ENCODE measurements at regions not wholly inside any gene's neighbourhood (a gene's known extent, or its start where the extent isn't known, plus 50 kb on each side); places are given as distances from the start of the nearest gene placed in this dataset.

DNA sequence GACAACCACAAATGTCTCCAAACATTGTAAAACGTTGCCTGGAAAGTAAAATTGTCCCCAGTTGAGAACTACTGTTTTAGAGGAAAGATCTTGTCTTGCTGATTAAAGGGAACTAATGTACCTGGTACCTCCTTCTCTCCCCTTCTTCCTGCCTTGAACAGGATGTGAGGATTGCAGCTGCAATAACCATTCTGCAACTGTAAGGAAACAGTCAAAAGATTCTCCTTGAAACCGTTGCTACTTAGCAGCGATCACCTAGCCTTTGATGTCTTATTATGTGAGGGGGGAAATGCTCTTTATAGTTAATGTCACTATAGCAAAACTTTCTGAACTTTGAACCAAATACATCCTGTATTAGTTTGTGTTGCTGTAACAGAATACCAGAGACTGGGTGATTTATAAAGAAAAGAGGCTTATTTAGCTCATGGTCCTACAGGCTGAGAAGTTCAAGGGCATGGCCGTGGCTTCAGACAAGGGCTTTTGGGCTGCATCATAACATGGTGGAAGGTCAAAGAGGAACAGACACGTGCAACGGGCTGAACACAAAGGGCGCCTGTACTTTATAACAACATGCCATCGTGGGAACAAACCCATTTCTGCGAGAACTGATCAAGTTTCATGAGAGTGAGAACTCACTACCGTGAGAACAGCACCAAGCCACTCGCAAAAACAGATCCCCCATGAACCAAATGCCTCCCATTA is 54.2 kb upstream of the PARD3 start:
- no peak for ATAC-seq (ENCODE audit: low FRiP score in 2 of 2)

DNA sequence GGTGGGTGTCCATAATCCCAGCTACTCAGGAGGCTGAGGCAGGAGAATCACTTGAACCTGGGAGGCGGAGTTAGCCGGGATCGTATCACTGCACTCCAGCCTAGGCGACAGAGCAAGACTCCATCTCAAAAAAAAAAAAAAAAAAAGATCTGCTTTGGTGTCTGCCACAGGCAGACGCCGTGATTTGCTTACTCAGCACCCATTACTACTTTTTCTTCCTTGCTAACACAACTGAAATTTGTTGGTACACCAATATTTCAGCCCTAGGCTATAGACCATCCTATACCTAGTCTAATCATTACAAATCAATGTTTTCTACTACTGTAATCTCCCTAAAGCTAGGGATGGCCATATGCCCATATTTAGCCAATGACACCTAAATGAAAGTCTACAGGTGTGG is 53.5 kb upstream of the PARD3 start:
- H3K4me1 ChIP-seq = peaks cover 0 to 15% (median 13%) of the 10 kb centered on the region in 4 donors
- DNase-seq = no peak
- 87 to 90% methylated on average over 6 of the region's 6 CpGs for WGBS, 2 donors
- H3K4me3 ChIP-seq = no peak overlapping the region
- no peak for ATAC-seq (ENCODE audit: low FRiP score in 2 of 2)
- H3K36me3 ChIP-seq = no peaks in the 10 kb centered on the region
- TF ChIP-seq EP300 (IDR thresholded peaks at IDR 0.05) (no peak), POLR2AphosphoS5 (IDR thresholded peaks at IDR 0.05) (no peak), POLR2A (IDR thresholded peaks at IDR 0.05) (no peak)
- TF ChIP-seq, protein P1, sequence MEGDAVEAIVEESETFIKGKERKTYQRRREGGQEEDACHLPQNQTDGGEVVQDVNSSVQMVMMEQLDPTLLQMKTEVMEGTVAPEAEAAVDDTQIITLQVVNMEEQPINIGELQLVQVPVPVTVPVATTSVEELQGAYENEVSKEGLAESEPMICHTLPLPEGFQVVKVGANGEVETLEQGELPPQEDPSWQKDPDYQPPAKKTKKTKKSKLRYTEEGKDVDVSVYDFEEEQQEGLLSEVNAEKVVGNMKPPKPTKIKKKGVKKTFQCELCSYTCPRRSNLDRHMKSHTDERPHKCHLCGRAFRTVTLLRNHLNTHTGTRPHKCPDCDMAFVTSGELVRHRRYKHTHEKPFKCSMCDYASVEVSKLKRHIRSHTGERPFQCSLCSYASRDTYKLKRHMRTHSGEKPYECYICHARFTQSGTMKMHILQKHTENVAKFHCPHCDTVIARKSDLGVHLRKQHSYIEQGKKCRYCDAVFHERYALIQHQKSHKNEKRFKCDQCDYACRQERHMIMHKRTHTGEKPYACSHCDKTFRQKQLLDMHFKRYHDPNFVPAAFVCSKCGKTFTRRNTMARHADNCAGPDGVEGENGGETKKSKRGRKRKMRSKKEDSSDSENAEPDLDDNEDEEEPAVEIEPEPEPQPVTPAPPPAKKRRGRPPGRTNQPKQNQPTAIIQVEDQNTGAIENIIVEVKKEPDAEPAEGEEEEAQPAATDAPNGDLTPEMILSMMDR (IDR thresholded peaks at IDR 0.05) = no peak
- no peaks in the 10 kb centered on the region for H3K9me3 ChIP-seq
- no peaks in the 10 kb centered on the region for H3K27me3 ChIP-seq
- H3K27ac ChIP-seq = no peak overlapping the region

More for the DNA sequence above, 54.2 kb upstream of the PARD3 start:
- no peaks in the 10 kb centered on the region for H3K27me3 ChIP-seq
- whole genome bisulfite sequencing, 2 donors = 71 to 76% methylated on average over 11 of the region's 11 CpGs
- H3K27ac ChIP-seq = no peak overlapping the region
- no peaks in the 10 kb centered on the region for H3K9me3 ChIP-seq
- H3K4me1 ChIP-seq = peaks cover 0 to 8% (median 7%) of the 10 kb centered on the region in 4 donors
- no peak overlapping the region for H3K4me3 ChIP-seq
- no peak for DNase-seq
- TF ChIP-seq POLR2A (IDR thresholded peaks at IDR 0.05) (no peak), EP300 (IDR thresholded peaks at IDR 0.05) (no peak), POLR2AphosphoS5 (IDR thresholded peaks at IDR 0.05) (no peak)
- TF ChIP-seq, protein P1 (IDR thresholded peaks at IDR 0.05) = no peak
- no peaks in the 10 kb centered on the region for H3K36me3 ChIP-seq

DNA sequence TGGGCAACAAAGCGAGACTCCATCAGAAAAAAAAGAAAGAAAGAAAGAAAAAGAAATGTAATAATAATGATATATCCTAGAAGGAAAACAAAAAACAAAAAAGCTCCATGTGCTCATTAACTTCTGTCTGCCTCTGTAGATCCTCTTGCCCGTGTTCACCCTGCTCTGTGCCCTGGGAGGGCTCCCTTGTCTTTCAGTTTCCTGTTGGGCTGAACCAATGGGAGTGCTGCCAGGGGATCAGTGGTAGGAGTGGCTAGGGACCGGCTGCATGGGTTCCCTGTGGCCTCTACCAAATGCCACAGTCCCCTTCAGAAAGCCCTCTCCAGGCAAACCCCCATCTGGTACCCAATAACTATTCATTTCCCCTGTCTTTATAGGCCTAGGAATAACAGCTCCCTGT is 51.8 kb upstream of the PARD3 start:
- no peaks in the 10 kb centered on the region for H3K27me3 ChIP-seq
- no peak for ATAC-seq (ENCODE audit: low FRiP score in 2 of 2)
- H3K36me3 ChIP-seq = no peaks in the 10 kb centered on the region
- WGBS, 2 donors = 44 to 58% methylated on average over 3 of the region's 3 CpGs
- TF ChIP-seq EP300 (IDR thresholded peaks at IDR 0.05) (no peak), POLR2A (IDR thresholded peaks at IDR 0.05) (no peak), POLR2AphosphoS5 (IDR thresholded peaks at IDR 0.05) (no peak)
- TF ChIP-seq, protein P1 (IDR thresholded peaks at IDR 0.05) = no peak
- H3K4me1 ChIP-seq = peaks cover under 1 to 21% (median 14%) of the 10 kb centered on the region in 4 donors
- H3K27ac ChIP-seq = no peak overlapping the region
- H3K4me3 ChIP-seq = no peak overlapping the region
- DNase-seq = no peak
- H3K9me3 ChIP-seq = no peaks in the 10 kb centered on the region

Small RNA genes in the stretch of these regions (small RNA-seq; reads per million reads assigned to genes)
- gene RNU6-193P = 0 reads per million in 4 donors
- 0 reads per million in 4 donors for gene RNU6-847P
- 0 reads per million in 4 donors for gene SS18L2P1

Measured in upper lobe of left lung (tissue), 6 donors.